ENCODE measurements at regions not wholly inside any gene's neighbourhood (a gene's known extent, or its start where the extent isn't known, plus 50 kb on each side); places are given as distances from the start of the nearest gene placed in this dataset.

GRCh38 chr4:32184186-32184585, 1464.0 kb downstream of the PCDH7 start:
- Histone ChIP-seq H3K79me2 (ENCODE audit: insufficient read depth, low read length) (no peaks in the 10 kb centered on the region), H3K27me3 (ENCODE audit: insufficient read depth, low read length, poor library complexity, severe bottlenecking) (no peaks in the 10 kb centered on the region), H3K36me3 (ENCODE audit: insufficient read depth, low read length) (no peaks in the 10 kb centered on the region), H3K9me3 (ENCODE audit: insufficient read depth, low read depth, low read length) (no peaks in the 10 kb centered on the region), H3K4me2 (ENCODE audit: low read depth, low read length, poor library complexity, severe bottlenecking) (no peak overlapping the region), H4K20me1 (ENCODE audit: insufficient read depth, low read length, poor library complexity, severe bottlenecking) (no peaks in the 10 kb centered on the region), H3F3A (ENCODE audit: low read depth) (no peaks in the 10 kb centered on the region), H3K4me3 (ENCODE audit: low read length, poor library complexity, severe bottlenecking) (no peak overlapping the region), H3K4me1 (ENCODE audit: insufficient read depth, low read length, poor library complexity, severe bottlenecking) (no peaks in the 10 kb centered on the region), H3K9me2 (replicated peaks; ENCODE audit: low read depth, low read length) (no peaks in the 10 kb centered on the region), H2AFZ (ENCODE audit: low read length) (no peak overlapping the region), H3K9ac (ENCODE audit: low read depth, low read length, poor library complexity, severe bottlenecking) (no peak overlapping the region)
- no peak for TF ChIP-seq EZH2phosphoT487 (IDR thresholded peaks at IDR 0.05; ENCODE audit: borderline replicate concordance)
- no peak for TF ChIP-seq CTCF (conservative IDR thresholded peaks at IDR 0.05; ENCODE audit: low read length)

GRCh38 chr4:32189130-32189529, 1469.0 kb downstream of the PCDH7 start:
- H4K20me1 ChIP-seq (ENCODE audit: insufficient read depth, low read length, poor library complexity, severe bottlenecking): no peaks in the 10 kb centered on the region
- H3K9me2 ChIP-seq (replicated peaks; ENCODE audit: low read depth, low read length): no peaks in the 10 kb centered on the region
- TF ChIP-seq CTCF (conservative IDR thresholded peaks at IDR 0.05; ENCODE audit: low read length) (no peak), EZH2phosphoT487 (IDR thresholded peaks at IDR 0.05; ENCODE audit: borderline replicate concordance) (no peak)
- no peaks in the 10 kb centered on the region for H3K36me3 ChIP-seq (ENCODE audit: insufficient read depth, low read length)
- H3K4me3 ChIP-seq (ENCODE audit: low read length, poor library complexity, severe bottlenecking): no peak overlapping the region
- H3K79me2 ChIP-seq (ENCODE audit: insufficient read depth, low read length): no peaks in the 10 kb centered on the region
- no peaks in the 10 kb centered on the region for H3F3A ChIP-seq (ENCODE audit: low read depth)
- H3K9me3 ChIP-seq (ENCODE audit: insufficient read depth, low read depth, low read length): no peaks in the 10 kb centered on the region
- no peak overlapping the region for H3K4me2 ChIP-seq (ENCODE audit: low read depth, low read length, poor library complexity, severe bottlenecking)
- no peaks in the 10 kb centered on the region for H3K27me3 ChIP-seq (ENCODE audit: insufficient read depth, low read length, poor library complexity, severe bottlenecking)
- no peak overlapping the region for H3K9ac ChIP-seq (ENCODE audit: low read depth, low read length, poor library complexity, severe bottlenecking)
- H3K4me1 ChIP-seq (ENCODE audit: insufficient read depth, low read length, poor library complexity, severe bottlenecking): no peaks in the 10 kb centered on the region
- no peak overlapping the region for H2AFZ ChIP-seq (ENCODE audit: low read length)

GRCh38 chr4:32189788-32190187, 1469.6 kb downstream of the PCDH7 start:
- Histone ChIP-seq H3F3A (ENCODE audit: low read depth) (no peaks in the 10 kb centered on the region), H4K20me1 (ENCODE audit: insufficient read depth, low read length, poor library complexity, severe bottlenecking) (no peaks in the 10 kb centered on the region), H2AFZ (ENCODE audit: low read length) (no peak overlapping the region), H3K9me2 (replicated peaks; ENCODE audit: low read depth, low read length) (no peaks in the 10 kb centered on the region), H3K4me2 (ENCODE audit: low read depth, low read length, poor library complexity, severe bottlenecking) (no peak overlapping the region), H3K4me1 (ENCODE audit: insufficient read depth, low read length, poor library complexity, severe bottlenecking) (no peaks in the 10 kb centered on the region), H3K36me3 (ENCODE audit: insufficient read depth, low read length) (no peaks in the 10 kb centered on the region), H3K79me2 (ENCODE audit: insufficient read depth, low read length) (no peaks in the 10 kb centered on the region), H3K9ac (ENCODE audit: low read depth, low read length, poor library complexity, severe bottlenecking) (no peak overlapping the region), H3K9me3 (ENCODE audit: insufficient read depth, low read depth, low read length) (no peaks in the 10 kb centered on the region), H3K27me3 (ENCODE audit: insufficient read depth, low read length, poor library complexity, severe bottlenecking) (no peaks in the 10 kb centered on the region), H3K4me3 (ENCODE audit: low read length, poor library complexity, severe bottlenecking) (no peak overlapping the region)
- TF ChIP-seq CTCF (conservative IDR thresholded peaks at IDR 0.05; ENCODE audit: low read length) (no peak), EZH2phosphoT487 (IDR thresholded peaks at IDR 0.05; ENCODE audit: borderline replicate concordance) (no peak)

Measured in Loucy (cell line).